GM20000 (cell line): ENCODE measurements at regions not wholly inside any gene's neighbourhood (a gene's known extent, or its start where the extent isn't known, plus 50 kb on each side); places are given as distances from the start of the nearest gene placed in this dataset.

Experiments
- DNase-seq: peaks from one replicate; pipeline ENCODE4 v3.0.0; 2012; ENCODE audit warnings: low spot score
- CTCF ChIP-seq: IDR thresholded peaks from 2 replicates; pipeline ENCODE4 v1.5.1; 2012; ENCODE audit warnings: mild to moderate bottlenecking, control low read depth; ENCODE audit errors: extremely low read depth, missing control alignments

- no peak for DNase-seq
- no peak for TF ChIP-seq CTCF
Observed at GRCh38 chr11:107176148-107177105, 158.2 kb upstream of the GUCY1A2 start.

GRCh38 chr11:107174856-107175255, 156.6 kb upstream of the GUCY1A2 start:
- no peak for DNase-seq
- no peak for TF ChIP-seq CTCF

- TF ChIP-seq CTCF = no peak
- DNase-seq = no peak
Observed at GRCh38 chr11:107172996-107173395, 154.7 kb upstream of the GUCY1A2 start.

- DNase-seq = no peak
- TF ChIP-seq CTCF = no peak
Observed at GRCh38 chr11:107157809-107158187, 139.5 kb upstream of the GUCY1A2 start.

GRCh38 chr11:107157146-107157808, 139.0 kb upstream of the GUCY1A2 start:
- TF ChIP-seq CTCF = no peak
- DNase-seq = no peak

- no peak for TF ChIP-seq CTCF
- no peak for DNase-seq
Observed at GRCh38 chr11:107151579-107151978, 133.3 kb upstream of the GUCY1A2 start.

GRCh38 chr11:107151158-107151557, 132.9 kb upstream of the GUCY1A2 start:
- DNase-seq = no peak
- no peak for TF ChIP-seq CTCF
